ENCODE measurements at regions not wholly inside any gene's neighbourhood (a gene's known extent, or its start where the extent isn't known, plus 50 kb on each side); places are given as distances from the start of the nearest gene placed in this dataset.

DNA sequence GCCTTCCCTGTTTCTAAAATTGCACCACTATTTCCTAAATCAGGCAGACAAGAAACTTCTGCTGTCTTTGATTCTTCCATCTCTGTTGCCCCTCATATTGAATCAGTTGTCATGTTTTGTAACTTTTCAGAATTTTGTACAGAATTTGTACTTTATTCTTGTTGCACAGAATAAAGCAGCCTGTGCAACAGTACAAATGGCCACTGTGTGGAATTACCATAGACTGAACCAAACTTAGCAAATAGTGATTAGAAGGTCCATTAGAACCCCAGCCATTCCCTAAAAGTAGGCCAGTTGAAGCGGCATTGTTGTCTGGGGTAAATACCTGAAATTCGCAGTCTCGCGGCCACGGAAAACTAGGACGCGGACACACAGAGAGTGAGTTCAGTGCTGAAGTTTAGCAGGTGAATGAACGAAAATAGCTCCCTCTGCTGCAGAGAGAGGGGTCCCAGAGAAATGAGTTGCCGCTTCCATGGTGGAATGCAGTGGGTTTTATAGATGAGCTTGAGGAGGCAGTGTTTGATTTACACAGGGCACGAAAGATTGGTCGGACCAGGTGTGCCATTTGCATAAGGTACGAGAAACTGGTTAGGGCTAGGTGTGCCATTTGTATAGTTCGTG, 71.8 kb downstream of the C4orf33 start:
- ATAC-seq = no peak
- intact Hi-C loops (cut with DNase I, micrococcal nuclease) = no loop called here

DNA sequence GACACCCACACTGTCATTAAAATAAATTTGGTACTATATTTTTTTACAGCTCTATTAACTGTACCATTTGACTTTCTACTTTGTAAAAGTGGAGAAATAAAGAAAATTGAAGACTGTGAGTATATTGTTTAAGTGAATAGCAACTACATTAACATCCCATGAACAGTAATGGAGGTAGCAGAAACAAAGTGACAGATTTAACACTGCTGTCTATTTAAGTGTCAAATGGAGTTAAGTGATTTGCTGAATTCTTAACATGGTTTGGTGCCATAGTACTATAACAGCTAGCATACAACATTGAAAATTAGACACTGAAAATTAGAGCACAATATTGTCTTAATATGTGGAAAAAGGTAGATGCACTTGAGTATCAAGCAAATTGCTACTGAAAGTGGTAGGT, 76.2 kb downstream of the C4orf33 start:
- ATAC-seq (no peak), DNase-seq (no peak)
- intact Hi-C loops (cut with DNase I, micrococcal nuclease) = no loop called here

More for the DNA sequence above, 71.8 kb downstream of the C4orf33 start:
- DNase-seq = no peak

DNA sequence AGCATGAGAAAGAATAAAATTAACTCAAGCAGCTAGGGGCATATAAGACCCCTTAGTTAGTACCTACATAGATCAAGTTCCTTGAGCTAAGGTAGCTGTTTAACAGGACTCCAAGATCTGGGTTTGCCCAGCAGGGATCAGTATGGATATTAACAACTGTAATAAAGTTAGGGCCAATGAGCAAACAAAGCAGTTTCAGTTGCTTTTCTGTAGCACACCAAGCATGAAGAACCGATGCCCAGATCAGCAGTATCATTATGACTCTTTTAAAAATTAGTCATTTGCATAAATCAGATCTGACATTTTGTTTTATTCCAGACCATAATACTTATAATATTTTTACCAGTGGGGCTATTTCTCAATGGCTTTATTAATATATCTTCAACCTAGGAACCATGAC, 80.9 kb downstream of the C4orf33 start:
- no peak for DNase-seq
- intact Hi-C loops (cut with DNase I, micrococcal nuclease) = no loop called here
- ATAC-seq = no peak

DNA sequence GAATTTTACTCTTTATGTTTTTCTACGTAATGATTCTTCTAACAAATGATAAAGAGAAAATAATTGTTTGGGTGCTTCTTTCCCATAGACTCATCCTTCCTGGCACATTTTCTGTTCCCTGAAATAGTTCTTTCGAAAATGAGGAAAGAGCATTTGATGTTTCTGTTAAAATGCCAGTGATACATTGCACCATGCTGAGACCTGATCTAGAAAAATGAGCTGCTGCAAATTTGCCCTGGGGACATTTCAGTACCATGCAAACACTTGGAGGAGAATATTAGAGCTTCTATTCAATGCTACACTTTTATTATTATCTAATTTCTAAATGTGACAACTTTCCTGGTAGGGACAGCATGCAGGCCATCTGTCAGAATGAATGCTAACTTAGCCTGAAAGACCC, 83.3 kb downstream of the C4orf33 start:
- no peak for DNase-seq
- intact Hi-C loops (cut with DNase I, micrococcal nuclease) = no loop called here
- ATAC-seq = no peak

DNA sequence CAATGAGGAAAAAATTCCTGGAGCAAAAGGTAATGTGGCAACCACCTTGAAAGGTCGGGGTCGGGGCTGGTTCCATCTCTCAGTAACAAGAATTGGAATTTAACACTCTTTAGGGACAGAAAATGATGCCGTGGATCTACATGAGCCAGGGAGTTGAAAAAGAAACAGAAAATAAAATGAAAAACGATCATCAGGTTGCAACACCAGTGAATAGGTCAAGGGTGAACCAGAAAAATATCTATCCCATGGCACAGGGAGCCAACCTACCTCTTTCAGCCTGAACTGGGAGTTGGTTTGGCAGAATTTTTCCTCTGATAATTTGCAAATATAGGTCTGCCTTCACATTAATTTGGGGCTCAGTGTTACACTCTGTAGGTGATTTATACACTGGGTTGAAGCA, 93.7 kb downstream of the C4orf33 start:
- no peak for ATAC-seq
- DNase-seq = no peak
- intact Hi-C loops (cut with DNase I, micrococcal nuclease) = no loop called here

DNA sequence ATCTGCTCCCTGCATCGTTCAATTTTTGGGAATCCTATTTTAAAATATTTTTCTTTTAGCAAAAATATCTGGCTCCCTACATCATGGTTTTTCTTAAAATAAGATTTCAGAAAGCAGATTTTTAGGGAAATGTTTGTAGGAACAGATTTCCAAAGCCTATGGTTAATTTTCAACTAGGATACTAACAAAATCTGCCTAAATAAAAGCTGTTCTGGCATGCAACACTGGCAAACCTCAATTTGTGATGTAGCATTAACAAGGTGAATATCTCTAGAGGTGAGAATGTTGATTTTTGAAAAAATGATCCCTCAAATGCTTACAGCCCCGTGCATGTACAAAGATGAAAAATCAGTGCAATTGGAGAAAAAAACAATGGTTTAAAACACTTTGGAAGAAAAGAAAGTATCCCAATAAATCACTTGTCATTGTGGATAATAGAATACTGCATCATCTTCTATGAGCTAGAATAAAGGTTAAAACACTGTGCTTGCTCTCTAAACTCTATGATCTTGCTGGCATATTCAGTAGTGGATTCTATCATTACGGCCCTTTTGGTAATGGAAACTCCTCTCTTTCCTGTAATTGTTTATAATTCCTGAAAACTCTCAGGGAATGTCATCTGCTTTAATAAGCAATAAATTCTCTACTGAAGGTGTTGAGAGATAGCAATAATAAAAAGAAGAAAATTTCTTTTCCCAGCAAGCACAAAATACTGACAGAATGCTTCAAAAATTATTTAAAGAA, 97.6 kb downstream of the C4orf33 start:
- DNase-seq (no peak), ATAC-seq (no peak)
- intact Hi-C loops (cut with DNase I, micrococcal nuclease) = no loop called here

DNA sequence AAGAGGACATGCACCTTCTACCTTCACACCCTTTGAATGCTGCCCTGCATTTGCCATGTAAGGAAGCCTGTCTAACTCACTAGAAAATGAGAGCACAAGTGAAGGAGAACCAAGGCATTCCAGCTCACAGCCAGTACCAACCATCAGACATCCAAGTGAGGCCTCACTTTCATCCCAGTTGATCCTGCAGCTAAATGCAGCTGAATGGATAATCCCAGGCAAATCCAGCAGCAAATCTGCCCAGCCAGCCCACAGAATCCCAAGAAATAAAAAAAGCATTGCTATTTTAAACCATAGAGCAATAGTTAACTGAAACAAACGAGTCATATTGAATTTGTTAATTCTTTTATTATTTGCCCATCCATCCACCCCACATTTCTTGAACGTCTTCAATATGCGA, 112.5 kb downstream of the C4orf33 start:
- DNase-seq = no peak
- ATAC-seq = no peak
- intact Hi-C loops (cut with DNase I, micrococcal nuclease) = no loop called here

DNA sequence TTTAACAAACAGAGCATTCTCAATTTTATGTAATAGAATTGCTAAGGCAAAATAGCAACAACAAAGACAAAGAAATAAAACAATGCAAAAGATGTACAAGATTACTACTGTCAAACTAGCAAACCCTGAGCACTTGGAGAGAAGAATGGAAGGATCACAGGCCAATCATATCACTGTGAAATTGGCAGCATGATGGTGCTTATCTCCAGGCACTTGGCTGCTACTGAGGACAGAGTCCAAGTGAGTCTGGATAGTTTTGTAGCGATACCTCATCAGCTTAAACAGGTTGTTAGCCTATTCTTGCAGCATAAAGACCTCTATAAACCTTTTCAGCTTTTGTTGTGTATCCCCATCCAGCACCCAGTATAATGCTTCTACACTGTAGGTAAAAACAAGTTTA, 117.7 kb downstream of the C4orf33 start:
- intact Hi-C loops (cut with DNase I, micrococcal nuclease) = no loop called here
- DNase-seq = no peak
- ATAC-seq = no peak

DNA sequence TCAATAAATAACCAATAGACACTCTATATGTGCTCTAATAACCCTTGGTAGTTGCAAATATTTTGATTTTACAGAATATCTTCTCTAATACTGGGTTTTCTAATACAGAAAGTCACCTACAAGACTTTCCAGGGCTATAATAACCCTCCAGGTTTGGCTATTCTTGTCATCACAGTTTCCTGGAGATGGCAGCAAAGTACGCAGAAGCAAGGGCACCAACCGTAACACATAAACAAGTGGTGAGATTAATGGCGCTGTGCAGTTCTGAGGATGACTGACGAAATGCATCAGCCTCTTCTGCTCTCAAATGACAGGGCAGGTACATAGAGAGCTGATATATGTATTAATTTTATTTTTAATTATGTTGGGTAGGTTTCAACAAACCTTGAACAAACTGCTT, 122.4 kb downstream of the C4orf33 start:
- peak; percentile 64 for ATAC-seq
- intact Hi-C loops (cut with DNase I, micrococcal nuclease) = no loop called here
- DNase-seq = peak in 1 of 2 donors; percentile 5

DNA sequence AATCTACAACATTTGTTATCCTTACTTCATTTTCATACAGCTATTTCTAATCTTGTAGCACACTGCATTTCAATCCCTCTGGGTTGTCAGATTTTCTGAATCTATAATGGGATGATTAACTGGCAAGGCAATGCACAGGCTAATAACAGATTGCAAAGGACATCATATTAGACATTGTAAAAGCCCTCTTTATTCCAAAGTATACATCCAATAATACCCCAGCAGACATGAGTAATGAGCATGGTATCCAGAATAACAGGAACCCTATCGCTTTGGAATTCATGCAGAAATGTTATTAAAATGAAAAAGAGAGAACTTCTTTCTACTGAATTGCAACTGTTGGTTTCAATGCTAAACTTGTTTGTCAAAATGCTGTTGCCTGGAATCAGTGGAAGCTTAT, 122.9 kb downstream of the C4orf33 start:
- no peak for DNase-seq
- no peak for ATAC-seq
- intact Hi-C loops (cut with DNase I, micrococcal nuclease) = no loop called here

DNA sequence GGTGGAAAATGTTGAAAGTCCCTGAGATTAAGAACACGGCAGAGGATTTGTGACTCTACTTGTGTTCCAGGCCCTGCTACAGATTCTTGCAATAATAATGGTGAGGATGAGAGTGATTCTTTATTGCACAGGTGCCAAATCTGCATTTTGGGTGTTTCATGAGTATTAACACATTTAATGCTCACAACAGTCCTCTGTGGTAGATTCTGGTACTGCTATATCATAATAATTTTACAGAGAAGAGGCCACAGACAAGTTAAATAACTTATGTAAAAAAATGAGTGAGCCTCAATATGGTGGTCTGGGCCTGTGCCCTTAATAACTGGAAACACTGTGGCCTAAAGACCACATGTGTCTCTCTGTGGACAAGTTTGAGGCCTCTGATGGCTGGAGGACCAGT, 124.3 kb downstream of the C4orf33 start:
- intact Hi-C loops (cut with DNase I, micrococcal nuclease) = no loop called here
- DNase-seq (no peak), ATAC-seq (no peak)

DNA sequence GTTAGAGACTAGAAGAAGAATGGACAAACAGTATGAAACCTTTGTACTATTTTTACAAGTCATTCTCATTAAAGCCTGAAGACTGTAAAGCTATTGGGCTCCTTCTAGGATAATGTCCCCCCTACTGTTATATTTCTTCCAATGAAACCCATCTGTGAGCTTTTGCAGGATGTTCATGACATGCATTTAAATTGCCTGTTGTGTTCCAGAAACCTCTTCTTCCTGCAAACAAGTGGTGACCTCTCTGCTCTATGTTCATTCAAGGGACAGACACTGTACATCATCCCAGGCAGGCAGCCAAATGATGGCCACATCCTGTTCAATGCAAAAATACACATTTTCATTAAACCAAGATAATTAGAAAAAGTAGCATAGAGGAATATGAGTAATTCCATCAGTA, 128.0 kb downstream of the C4orf33 start:
- intact Hi-C loops (cut with DNase I, micrococcal nuclease) = no loop called here
- DNase-seq (no peak), ATAC-seq (no peak)

DNA sequence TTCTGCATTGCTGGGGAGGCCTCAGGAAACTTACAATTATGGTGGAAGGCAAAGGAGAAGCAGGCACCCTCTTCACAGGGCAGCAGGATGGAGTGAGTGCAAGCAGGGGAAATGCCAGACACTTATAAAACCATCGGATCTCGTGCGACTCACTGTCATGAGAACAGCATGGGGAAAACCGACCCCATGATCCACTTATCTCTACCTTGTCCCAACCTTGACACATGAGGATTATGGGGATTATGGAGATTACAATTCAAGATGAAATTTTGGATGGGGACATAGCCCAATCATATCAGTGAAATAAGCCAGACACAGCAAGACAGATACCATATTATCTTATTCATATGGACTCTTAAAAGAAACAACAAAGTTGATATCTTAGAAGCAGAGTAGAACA, 134.9 kb downstream of the C4orf33 start:
- DNase-seq = no peak
- intact Hi-C loops (cut with DNase I, micrococcal nuclease) = no loop called here
- ATAC-seq = no peak

DNA sequence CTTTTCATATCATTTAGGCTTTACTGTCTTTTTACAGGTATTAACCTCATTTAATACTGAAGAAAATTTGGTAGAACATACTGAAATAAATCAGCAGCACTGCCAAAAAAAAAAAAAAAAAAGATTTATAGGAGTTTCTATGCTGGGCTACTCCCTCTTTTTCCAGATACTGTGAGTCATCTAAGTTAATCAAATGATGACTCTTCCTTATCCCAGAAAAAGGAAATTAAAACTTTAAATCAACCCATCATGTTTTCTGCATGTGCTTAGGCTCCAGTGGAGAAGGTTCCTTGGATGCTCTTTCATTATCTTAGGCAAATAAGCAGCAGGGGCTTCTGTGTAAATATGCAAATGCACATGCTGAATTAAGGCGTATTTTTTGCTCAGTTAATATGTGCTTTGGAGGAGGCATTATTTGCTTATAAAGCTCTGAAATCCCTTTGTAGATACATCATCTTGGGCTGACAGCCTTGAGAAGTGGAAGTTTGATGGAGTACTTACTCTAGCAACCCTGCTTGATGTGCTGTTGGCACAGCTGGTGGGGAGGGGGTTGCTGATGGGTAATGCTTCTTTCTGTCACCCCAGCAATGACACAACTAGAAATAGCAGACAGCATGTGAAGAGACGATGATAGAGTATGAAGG, 136.1 kb downstream of the C4orf33 start:
- intact Hi-C loops (cut with DNase I, micrococcal nuclease) = no loop called here
- no peak for DNase-seq
- ATAC-seq = no peak

DNA sequence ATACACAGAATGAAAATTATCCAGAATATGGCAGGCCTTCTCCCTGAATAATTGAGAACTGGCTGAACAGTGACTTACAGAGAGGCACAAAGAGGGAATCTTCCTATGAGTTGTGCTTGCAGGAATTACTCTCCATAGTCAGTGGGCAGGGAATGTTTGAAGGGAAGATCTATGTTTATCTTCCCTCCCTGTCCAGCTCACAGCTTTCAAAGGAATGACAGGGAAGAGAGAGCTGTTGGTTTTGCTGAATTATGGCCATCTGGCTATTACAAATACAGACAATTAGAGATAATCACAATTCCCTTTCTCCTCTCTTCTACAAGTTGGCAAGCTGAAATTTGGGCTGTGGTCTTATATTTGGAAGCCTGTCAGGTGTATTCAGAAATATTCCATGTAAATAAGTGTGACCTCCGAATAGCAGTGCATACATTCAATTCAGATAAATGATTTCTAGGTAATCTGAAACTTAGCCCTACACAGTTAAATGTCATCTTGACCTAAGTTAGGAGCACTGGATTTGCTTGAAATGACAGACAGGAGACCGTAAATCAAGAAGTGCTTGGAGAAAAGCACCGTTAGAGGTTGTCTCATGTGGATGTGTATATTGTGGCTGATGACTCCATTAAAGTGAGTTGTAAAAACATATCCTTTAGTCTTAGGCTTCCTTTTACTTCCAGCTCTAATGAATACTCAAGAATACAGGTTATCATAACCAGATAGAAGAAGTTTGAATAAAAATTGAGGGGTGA, 136.8 kb downstream of the C4orf33 start:
- intact Hi-C loops (cut with DNase I, micrococcal nuclease) = no loop called here
- DNase-seq = no peak
- no peak for ATAC-seq

DNA sequence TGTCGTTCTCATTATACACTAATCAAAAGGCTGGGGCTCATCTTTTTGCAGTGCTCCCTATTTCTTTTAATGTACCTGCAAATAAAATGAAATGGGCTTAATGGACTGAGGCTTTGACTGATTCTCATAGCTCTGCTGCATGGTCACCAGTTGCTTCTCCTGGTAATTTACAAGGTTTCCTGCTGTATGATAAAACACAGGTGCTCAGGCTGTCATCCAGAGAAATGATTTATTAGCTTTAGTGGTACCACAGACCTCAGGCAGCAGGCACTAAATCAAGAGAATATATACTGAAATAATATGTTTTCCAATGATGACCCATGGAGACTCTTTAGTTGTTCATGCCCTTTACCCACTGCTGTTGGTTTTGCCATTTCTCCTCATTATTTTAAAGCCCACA, 137.7 kb downstream of the C4orf33 start:
- intact Hi-C loops (cut with DNase I, micrococcal nuclease) = no loop called here
- ATAC-seq (no peak), DNase-seq (no peak)

DNA sequence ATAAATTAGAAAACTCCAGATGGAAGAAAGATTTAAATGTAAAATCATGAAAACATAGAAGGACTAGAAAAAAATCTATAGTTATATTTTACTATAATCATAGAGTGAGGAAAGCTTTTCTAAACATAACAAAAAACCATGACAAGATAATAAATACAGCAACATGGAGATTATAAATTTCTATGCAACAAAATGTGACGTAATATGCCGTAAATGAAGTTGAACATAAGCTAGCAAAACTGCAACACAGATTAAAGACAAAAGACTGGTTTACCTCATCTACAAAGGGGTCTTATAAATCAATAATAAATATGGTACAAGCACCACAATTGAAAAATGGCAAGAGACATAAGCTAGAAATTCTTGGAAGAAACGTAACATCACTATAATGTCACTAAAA, 140.4 kb downstream of the C4orf33 start:
- DNase-seq (no peak), ATAC-seq (no peak)
- intact Hi-C loops (cut with DNase I, micrococcal nuclease) = no loop called here

DNA sequence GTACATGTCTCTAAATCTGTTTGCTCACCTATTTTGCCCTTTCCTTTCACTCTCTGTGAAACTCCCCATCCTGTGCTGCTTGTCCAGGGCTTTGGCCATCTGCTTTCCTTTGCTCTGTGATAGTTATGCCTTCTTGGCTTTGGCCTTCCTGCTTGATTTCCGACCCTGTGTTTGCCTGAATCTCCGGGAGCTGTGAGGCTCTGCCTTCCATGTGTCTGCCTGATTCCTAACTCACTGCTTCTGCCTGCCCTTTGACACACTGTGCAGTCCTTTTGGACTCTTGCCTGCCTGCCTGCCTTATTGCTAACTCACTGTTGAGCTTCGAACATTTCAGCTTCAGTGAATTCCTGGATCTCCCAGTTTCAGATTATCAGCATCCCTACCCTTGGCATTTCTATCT, 143.1 kb downstream of the C4orf33 start:
- DNase-seq = peak in 1 of 2 donors; percentile 16
- intact Hi-C loops (cut with DNase I, micrococcal nuclease) = no loop called here
- peak; percentile 68 for ATAC-seq

DNA sequence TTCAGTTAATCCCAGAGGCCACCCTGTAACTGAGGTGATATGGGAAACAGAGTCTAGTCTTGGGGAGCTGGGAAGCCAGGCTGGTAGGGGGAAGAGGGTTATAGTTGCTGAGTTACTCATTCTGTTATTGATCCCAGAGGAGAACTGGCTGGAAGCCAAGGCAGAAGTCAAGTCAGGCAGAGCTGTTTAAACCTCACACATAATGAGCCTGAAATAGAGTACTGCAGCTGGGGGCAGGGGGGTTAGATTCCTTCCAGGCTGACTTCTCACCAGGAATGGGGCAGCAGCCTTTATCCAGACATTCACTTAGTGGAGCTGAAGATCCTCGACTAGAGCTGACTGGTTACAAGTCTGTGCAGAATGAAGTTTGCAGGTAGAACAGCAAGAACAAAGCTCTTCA, 144.9 kb downstream of the C4orf33 start:
- ATAC-seq (no peak), DNase-seq (peak in 1 of 2 donors; percentile 9)
- intact Hi-C loops (cut with DNase I, micrococcal nuclease) = no loop called here

DNA sequence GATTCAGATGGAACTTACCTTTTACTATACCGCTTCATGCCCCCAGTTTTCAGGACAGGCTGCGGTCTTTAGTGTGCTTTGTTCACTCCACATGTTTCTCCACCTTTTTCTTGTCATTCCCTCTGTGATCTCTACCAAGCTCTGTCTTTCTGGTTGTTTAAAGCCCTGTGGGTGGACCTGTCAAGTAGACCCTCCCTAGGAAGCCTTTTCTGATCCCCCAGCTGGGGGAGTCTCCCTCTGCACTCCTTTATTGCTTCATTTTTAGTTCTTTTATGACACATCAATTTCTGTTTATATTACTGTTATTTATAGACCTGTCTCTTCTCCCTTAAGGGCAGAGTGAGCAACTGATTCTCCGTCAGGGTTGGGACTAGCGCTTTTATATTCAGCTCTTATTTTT, 150.2 kb downstream of the C4orf33 start:
- DNase-seq (no peak), ATAC-seq (no peak)
- intact Hi-C loops (cut with DNase I, micrococcal nuclease) = no loop called here

Measured in left colon (tissue), 2 donors.